HepG2 (cell line): ENCODE measurements at regions not wholly inside any gene's neighbourhood (a gene's known extent, or its start where the extent isn't known, plus 50 kb on each side); places are given as distances from the start of the nearest gene placed in this dataset.

Experiments
- ATAC-seq: fragments of 200-7000 bp; cut with Tn5 transposase; 3 replicates; pipeline ENCODE4 v1.9.1; 2020; ENCODE audit warnings: mild to moderate bottlenecking, moderate library complexity
- BruUV-seq: library from RNA; stranded (reverse); fragments of 400-500 nt; replicated peaks from 2 replicates; lab custom pipeline; 2021; lab: Mats Ljungman, UMichigan
- CTCF ChIA-PET: fragments of 300-600 bp; formaldehyde crosslinking; extraction: SDS; loops from one replicate; lab custom pipeline; 2021; ENCODE audit warnings: low total read pairs, inconsistent platforms, low intra/inter-chr PET ratio; lab: Yijun Ruan, JAX
- POLR2A ChIA-PET: fragments of 350-600 bp; sonication (Branson Sonifier 250); formaldehyde crosslinking; loops from one replicate; lab custom pipeline; 2020; ENCODE audit warnings: antibody characterized with exemption, inconsistent platforms; lab: Yijun Ruan, JAX
- DNase-seq: peaks from one replicate; pipeline ENCODE4 v3.0.0-alpha.2; 2015; ENCODE audit warnings: low spot score
- FAIRE-seq: peaks from 3 replicates; lab custom pipeline; 2011; peaks lifted over from hg19 to GRCh38; lab: Jason Lieb, UNC
- H2AFZ ChIP-seq: one replicate; pipeline ENCODE4 v1.6.1; 2011; ENCODE audit warnings: low read length, inconsistent platforms
- H3K27ac ChIP-seq: fragments of 300-600 bp; 3 replicates; pipeline ENCODE4 v1.8.0; 2011; ENCODE audit warnings: mixed run types, mild to moderate bottlenecking, mixed read lengths, low read length, inconsistent platforms; ENCODE audit not compliant: insufficient read depth; ENCODE audit errors: extremely low read length
- H3K27me3 ChIP-seq, 2 experiments: fragments of 200-600 bp in 1 of 2; 2 replicates in 1 of 2; 3 replicates in 1 of 2; pipeline versions ENCODE4 v1.6.0 to v1.8.0; 2011; ENCODE audit warnings: low read length in 2 of 2, mild to moderate bottlenecking in 2 of 2, moderate library complexity in 2 of 2, inconsistent platforms in 1 of 2; ENCODE audit not compliant: insufficient read depth in 2 of 2, control insufficient read depth in 1 of 2
- H3K36me3 ChIP-seq, 2 experiments: fragments of 200-600 bp in 1 of 2; replicated peaks in 1 of 2; 2 replicates in 1 of 2; 3 replicates in 1 of 2; pipeline versions ENCODE4 v1.5.1 to v1.8.0; 2011; ENCODE audit warnings: low read length in 2 of 2, inconsistent platforms in 1 of 2; ENCODE audit not compliant: insufficient read depth in 2 of 2, control insufficient read depth in 1 of 2
- H3K4me1 ChIP-seq: 2 replicates; pipeline ENCODE4 v1.5.1; 2012; ENCODE audit warnings: low read length, inconsistent platforms; ENCODE audit not compliant: insufficient read depth
- H3K4me2 ChIP-seq: 2 replicates; pipeline ENCODE4 v1.6.0; 2011; ENCODE audit warnings: low read depth, low read length, inconsistent platforms
- H3K4me3 ChIP-seq, 3 experiments: fragments of 200-600 bp in 1 of 3; sonication (generic), shearing (Covaris generic) in 1 of 3; replicated peaks in 1 of 3; 2 replicates each; pipeline ENCODE4 v1.5.1; 2011 to 2016; ENCODE audit warnings: low read length in 3 of 3, inconsistent platforms in 2 of 3, low read depth in 2 of 3, mild to moderate bottlenecking in 2 of 3, control low read depth in 1 of 3, mixed read lengths in 1 of 3; ENCODE audit not compliant: insufficient read depth in 1 of 3
- H3K79me2 ChIP-seq: one replicate; pipeline ENCODE4 v1.6.1; 2011; ENCODE audit warnings: low read length, inconsistent platforms; ENCODE audit not compliant: insufficient read depth
- H3K9ac ChIP-seq: 2 replicates; pipeline ENCODE4 v1.6.0; 2011; ENCODE audit warnings: mild to moderate bottlenecking, low read depth, low read length, inconsistent platforms; ENCODE audit not compliant: insufficient read depth
- H3K9me3 ChIP-seq: 2 replicates; pipeline ENCODE4 v1.5.1; 2012; ENCODE audit warnings: mild to moderate bottlenecking, low read length
- H4K20me1 ChIP-seq: 2 replicates; pipeline ENCODE4 v1.6.0; 2011; ENCODE audit warnings: inconsistent platforms, mild to moderate bottlenecking, low read length, moderate library complexity; ENCODE audit not compliant: insufficient read depth
- GATAD2A ChIP-seq: IDR thresholded peaks from 2 replicates; pipeline ENCODE4 v1.6.1; 2016
- LCORL ChIP-seq, 2 experiments: fragments of 450-650 bp in 1 of 2; sonication (generic) in 1 of 2; formaldehyde crosslinking in 1 of 2; IDR thresholded peaks; 2 replicates each; pipeline versions ENCODE4 v1.5.0 to v1.6.1; 2017 to 2020; ENCODE audit warnings: antibody characterized with exemption in 1 of 2, missing genetic modification reagents in 1 of 2
- NONO ChIP-seq, 2 experiments: fragments of 450-650 bp in 1 of 2; sonication (generic) in 1 of 2; formaldehyde crosslinking in 1 of 2; IDR thresholded peaks in 1 of 2; conservative IDR thresholded peaks in 1 of 2; 2 replicates each; pipeline versions ENCODE4 v1.6.1 to v1.8.0; 2017 to 2022; ENCODE audit warnings: mild to moderate bottlenecking in 1 of 2, missing genetic modification reagents in 1 of 2, moderate library complexity in 1 of 2
- NR2F2 ChIP-seq: IDR thresholded peaks from 2 replicates; pipeline ENCODE4 v1.6.1; 2012; ENCODE audit warnings: low read depth, inconsistent platforms, borderline replicate concordance
- PPARG ChIP-seq: conservative IDR thresholded peaks from 2 replicates; pipeline ENCODE4 v1.6.1; 2016; ENCODE audit warnings: missing biosample characterization, missing genetic modification reagents
- RXRB ChIP-seq: IDR thresholded peaks from 2 replicates; pipeline ENCODE4 v1.6.1; 2016; ENCODE audit warnings: borderline replicate concordance, missing genetic modification reagents, missing compliant biosample characterization
- SAP130 ChIP-seq: IDR thresholded peaks from 2 replicates; pipeline ENCODE4 v1.6.1; 2016; ENCODE audit warnings: low read depth
- SOX13 ChIP-seq, 3 experiments: fragments of 450-650 bp in 1 of 3; sonication (generic) in 1 of 3; formaldehyde crosslinking in 1 of 3; IDR thresholded peaks in 2 of 3; conservative IDR thresholded peaks in 1 of 3; 2 replicates each; pipeline versions ENCODE4 v1.5.0 to v1.6.1; 2016 to 2020; ENCODE audit warnings: antibody characterized with exemption in 1 of 3, mild to moderate bottlenecking in 1 of 3, missing compliant biosample characterization in 1 of 3, missing genetic modification reagents in 1 of 3, moderate library complexity in 1 of 3
- SSRP1 ChIP-seq: IDR thresholded peaks from 2 replicates; pipeline ENCODE4 v1.6.1; 2016; ENCODE audit warnings: control low read depth
- TEAD3 ChIP-seq: optimal IDR thresholded peaks from 2 replicates; pipeline ENCODE3; 2016; ENCODE audit warnings: borderline replicate concordance
- ZNF205 ChIP-seq: IDR thresholded peaks from 2 replicates; pipeline ENCODE4 v1.6.1; 2018; ENCODE audit warnings: missing biosample characterization, missing genetic modification reagents
- ZNF556 ChIP-seq: sonication (generic); formaldehyde crosslinking; IDR thresholded peaks from 2 replicates; pipeline ENCODE4 v1.4.0; 2020; ENCODE audit warnings: mild to moderate bottlenecking, missing genetic modification reagents, borderline replicate concordance
- ZNF558 ChIP-seq: sonication (generic); formaldehyde crosslinking; IDR thresholded peaks from 2 replicates; pipeline ENCODE4 v1.9.0; 2022; ENCODE audit warnings: mild to moderate bottlenecking, missing genetic modification reagents, borderline replicate concordance
- WGBS: methylation state at CpG from one replicate; pipeline ENCODE4 v1.1.6; 2017; ENCODE audit warnings: low lambda C conversion rate; 5-methylcytosine and 5-hydroxymethylcytosine counted together
- in situ Hi-C: cut with HindIII; loops from 2 replicates; pipeline ENCODE4 v1.10.0; 2017; ENCODE audit warnings: low pct_unique_long_range_greater_than_20kb; ENCODE audit not compliant: extremely low pct_ligation_motif_present
- intact Hi-C: fragments of 100-400 bp; cut with micrococcal nuclease; formaldehyde crosslinking; loops from one replicate; pipeline ENCODE4 v1.10.0; 2022; ENCODE audit not compliant: unreplicated experiment
- TF ChIP-seq, protein P1 (sequence below): IDR thresholded peaks from 2 replicates; pipeline ENCODE4 v1.6.1; 2018; ENCODE audit warnings: missing genetic modification reagents
- TF ChIP-seq, protein P2 (sequence below): sonication (generic); formaldehyde crosslinking; IDR thresholded peaks from 2 replicates; pipeline ENCODE4 v1.5.0; 2020; ENCODE audit warnings: mild to moderate bottlenecking, missing genetic modification reagents, borderline replicate concordance
- TF ChIP-seq, protein P3 (sequence below): sonication (generic); formaldehyde crosslinking; IDR thresholded peaks from 2 replicates; pipeline ENCODE4 v1.4.0; 2020; ENCODE audit warnings: missing genetic modification reagents, borderline replicate concordance

DNA sequence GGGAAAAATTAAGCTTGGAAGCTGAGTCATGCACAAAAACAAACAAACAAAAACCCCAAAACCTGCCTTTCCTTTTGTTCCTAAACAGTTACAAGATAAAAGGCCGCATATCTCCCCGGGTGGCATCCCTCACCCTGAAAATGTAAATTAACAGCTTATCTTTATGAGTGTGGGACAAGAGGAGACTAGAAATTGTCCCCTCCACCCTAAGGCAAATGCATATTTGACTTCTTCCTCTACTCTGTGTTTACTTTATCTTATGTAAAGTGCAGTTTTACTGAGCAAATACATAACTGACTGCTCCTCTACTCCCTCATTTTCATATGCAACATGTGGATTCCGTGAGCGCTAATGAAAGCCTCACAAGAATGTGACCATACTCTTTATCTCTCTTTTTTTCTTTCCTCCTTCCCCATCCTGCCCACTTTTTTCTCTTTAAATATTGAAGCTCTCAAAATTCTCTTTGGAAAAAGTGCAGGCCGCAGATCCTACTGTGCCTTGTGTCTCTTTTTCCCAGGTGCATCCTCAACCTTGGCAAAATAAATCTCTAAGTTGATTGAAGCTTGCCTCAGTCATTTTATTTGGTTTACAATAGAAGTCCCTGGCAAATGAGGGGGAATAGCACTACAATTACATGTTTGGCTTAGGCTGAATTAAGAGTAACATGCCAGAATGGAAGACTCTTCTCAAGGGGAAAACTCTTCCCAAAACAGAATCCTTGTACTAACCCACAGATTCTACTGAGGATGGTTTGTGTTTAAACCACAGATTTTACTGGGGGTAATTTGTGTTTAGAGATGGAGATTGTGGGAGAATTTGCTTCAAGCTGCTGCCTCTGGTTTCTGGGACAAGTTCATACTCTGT, 72.7 kb upstream of the WDR72 start:
- H3K27ac ChIP-seq = peak overlapping the region; percentile 99
- ChIA-PET CTCF (no interaction called here), POLR2A (interaction anchor here (0.6 to 3.1 kb wide), 6 partner anchors 10 to 82 kb away, joined by 3 to 28 read pairs (median 4); no protein-coding TSS in a partner anchor)
- H3K4me2 ChIP-seq = peak overlapping the region; percentile 73
- 0 out of 2 replicates have a peak, but pooled peaks cover 5% of the 10 kb centered on the region for H3K9me3 ChIP-seq
- FAIRE-seq = peak; percentile 71
- peak; percentile 89 for DNase-seq
- no peak overlapping the region for H2AFZ ChIP-seq
- H3K27me3 ChIP-seq = no peaks in the 10 kb centered on the region
- H3K4me3 ChIP-seq = peak overlapping the region in 2 of 3 experiments; percentile 28 to 53; a peak in 2 of 6 replicates
- H3K4me1 ChIP-seq = peaks cover 78% of the 10 kb centered on the region
- peak; percentile 73 for ATAC-seq
- intact Hi-C loops (loop anchor here (10.0 kb wide), 1 partner anchor 377 kb away; no protein-coding TSS in a partner anchor), in situ Hi-C loops (loop anchor here (25.0 kb wide), 1 partner anchor 370 kb away; no protein-coding TSS in a partner anchor)
- WGBS = 3% methylated on average over 5 of the region's 5 CpGs
- no peaks in the 10 kb centered on the region for H3K79me2 ChIP-seq
- no peaks in the 10 kb centered on the region for H3K36me3 ChIP-seq
- no peaks in the 10 kb centered on the region for H4K20me1 ChIP-seq
- BruUV-seq = no TSS peak
- peak overlapping the region; percentile 76 for H3K9ac ChIP-seq
- TF ChIP-seq NR2F2 (peak; percentile 52; the same call in 1 of the 2 replicates), NONO (IDR thresholded peaks at IDR 0.05) (no peak), NONO (CRISPR knock-in tag; conservative IDR thresholded peaks at IDR 0.05) (0 out of 2 replicates have a peak, but pooled peaks have one; percentile 23), GATAD2A (CRISPR knock-in tag) (peak; percentile 80), ZNF556 (CRISPR knock-in tag) (peak; percentile 64; the same call in 1 of the 2 replicates), LCORL (IDR thresholded peaks at IDR 0.05) (peak; percentile 59; the same call in 1 of the 2 replicates), LCORL (CRISPR knock-in tag; IDR thresholded peaks at IDR 0.05) (peak; percentile 85), PPARG (peak; percentile 68), SAP130 (CRISPR knock-in tag) (peak; percentile 69; the same call in 1 of the 2 replicates), ZNF205 (CRISPR knock-in tag) (peak; percentile 20; the same call in 1 of the 2 replicates), SOX13 (IDR thresholded peaks at IDR 0.05) (peak; percentile 80), SOX13 (CRISPR knock-in tag; conservative IDR thresholded peaks at IDR 0.05 in 1 of 2, IDR thresholded peaks at IDR 0.05 in 1 of 2) (peak in 1 of 2 experiments; percentile 95; a peak in 2 of 4 replicates), TEAD3 (CRISPR knock-in tag) (peak; percentile 62), SSRP1 (CRISPR knock-in tag) (no peak), ZNF558 (peak; percentile 33; the same call in 1 of the 2 replicates), RXRB (CRISPR knock-in tag) (peak; percentile 82)
- TF ChIP-seq, protein P1, sequence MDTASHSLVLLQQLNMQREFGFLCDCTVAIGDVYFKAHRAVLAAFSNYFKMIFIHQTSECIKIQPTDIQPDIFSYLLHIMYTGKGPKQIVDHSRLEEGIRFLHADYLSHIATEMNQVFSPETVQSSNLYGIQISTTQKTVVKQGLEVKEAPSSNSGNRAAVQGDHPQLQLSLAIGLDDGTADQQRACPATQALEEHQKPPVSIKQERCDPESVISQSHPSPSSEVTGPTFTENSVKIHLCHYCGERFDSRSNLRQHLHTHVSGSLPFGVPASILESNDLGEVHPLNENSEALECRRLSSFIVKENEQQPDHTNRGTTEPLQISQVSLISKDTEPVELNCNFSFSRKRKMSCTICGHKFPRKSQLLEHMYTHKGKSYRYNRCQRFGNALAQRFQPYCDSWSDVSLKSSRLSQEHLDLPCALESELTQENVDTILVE (CRISPR knock-in tag) = 0 out of 2 replicates have a peak, but pooled peaks have one; percentile 45
- TF ChIP-seq, protein P2, sequence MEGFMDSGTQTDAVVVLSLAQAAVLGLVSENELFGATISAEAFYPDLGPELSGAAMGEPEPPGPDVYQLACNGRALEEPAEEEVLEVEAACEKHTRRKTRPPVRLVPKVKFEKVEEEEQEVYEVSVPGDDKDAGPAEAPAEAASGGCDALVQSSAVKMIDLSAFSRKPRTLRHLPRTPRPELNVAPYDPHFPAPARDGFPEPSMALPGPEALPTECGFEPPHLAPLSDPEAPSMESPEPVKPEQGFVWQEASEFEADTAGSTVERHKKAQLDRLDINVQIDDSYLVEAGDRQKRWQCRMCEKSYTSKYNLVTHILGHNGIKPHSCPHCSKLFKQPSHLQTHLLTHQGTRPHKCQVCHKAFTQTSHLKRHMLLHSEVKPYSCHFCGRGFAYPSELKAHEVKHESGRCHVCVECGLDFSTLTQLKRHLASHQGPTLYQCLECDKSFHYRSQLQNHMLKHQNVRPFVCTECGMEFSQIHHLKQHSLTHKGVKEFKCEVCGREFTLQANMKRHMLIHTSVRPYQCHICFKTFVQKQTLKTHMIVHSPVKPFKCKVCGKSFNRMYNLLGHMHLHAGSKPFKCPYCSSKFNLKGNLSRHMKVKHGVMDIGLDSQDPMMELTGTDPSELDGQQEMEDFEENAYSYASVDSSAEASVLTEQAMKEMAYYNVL = peak; percentile 92; the same call in 1 of the 2 replicates
- TF ChIP-seq, protein P3, sequence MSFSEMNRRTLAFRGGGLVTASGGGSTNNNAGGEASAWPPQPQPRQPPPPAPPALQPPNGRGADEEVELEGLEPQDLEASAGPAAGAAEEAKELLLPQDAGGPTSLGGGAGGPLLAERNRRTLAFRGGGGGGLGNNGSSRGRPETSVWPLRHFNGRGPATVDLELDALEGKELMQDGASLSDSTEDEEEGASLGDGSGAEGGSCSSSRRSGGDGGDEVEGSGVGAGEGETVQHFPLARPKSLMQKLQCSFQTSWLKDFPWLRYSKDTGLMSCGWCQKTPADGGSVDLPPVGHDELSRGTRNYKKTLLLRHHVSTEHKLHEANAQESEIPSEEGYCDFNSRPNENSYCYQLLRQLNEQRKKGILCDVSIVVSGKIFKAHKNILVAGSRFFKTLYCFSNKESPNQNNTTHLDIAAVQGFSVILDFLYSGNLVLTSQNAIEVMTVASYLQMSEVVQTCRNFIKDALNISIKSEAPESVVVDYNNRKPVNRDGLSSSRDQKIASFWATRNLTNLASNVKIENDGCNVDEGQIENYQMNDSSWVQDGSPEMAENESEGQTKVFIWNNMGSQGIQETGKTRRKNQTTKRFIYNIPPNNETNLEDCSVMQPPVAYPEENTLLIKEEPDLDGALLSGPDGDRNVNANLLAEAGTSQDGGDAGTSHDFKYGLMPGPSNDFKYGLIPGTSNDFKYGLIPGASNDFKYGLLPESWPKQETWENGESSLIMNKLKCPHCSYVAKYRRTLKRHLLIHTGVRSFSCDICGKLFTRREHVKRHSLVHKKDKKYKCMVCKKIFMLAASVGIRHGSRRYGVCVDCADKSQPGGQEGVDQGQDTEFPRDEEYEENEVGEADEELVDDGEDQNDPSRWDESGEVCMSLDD (CRISPR knock-in tag) = peak; percentile 40; the same call in 1 of the 2 replicates
